ENCODE measurements at regions not wholly inside any gene's neighbourhood (a gene's known extent, or its start where the extent isn't known, plus 50 kb on each side); places are given as distances from the start of the nearest gene placed in this dataset.

- no peak for TF ChIP-seq YY1 (IDR thresholded peaks at IDR 0.05; ENCODE audit: insufficient read depth, insufficient read length)
- TF ChIP-seq ZNF274 (IDR thresholded peaks at IDR 0.05; ENCODE audit: low read depth, low read length) = no peak
- TF ChIP-seq SUZ12 (IDR thresholded peaks at IDR 0.05; ENCODE audit: extremely low read depth, insufficient read depth, insufficient read length) = no peak
These were observed 99.4 kb upstream of the NHSL1 start for GRCh38 chr6:138598562-138599173.

All from NT2/D1 (cell line).